ENCODE measurements at regions not wholly inside any gene's neighbourhood (a gene's known extent, or its start where the extent isn't known, plus 50 kb on each side); places are given as distances from the start of the nearest gene placed in this dataset.

DNA sequence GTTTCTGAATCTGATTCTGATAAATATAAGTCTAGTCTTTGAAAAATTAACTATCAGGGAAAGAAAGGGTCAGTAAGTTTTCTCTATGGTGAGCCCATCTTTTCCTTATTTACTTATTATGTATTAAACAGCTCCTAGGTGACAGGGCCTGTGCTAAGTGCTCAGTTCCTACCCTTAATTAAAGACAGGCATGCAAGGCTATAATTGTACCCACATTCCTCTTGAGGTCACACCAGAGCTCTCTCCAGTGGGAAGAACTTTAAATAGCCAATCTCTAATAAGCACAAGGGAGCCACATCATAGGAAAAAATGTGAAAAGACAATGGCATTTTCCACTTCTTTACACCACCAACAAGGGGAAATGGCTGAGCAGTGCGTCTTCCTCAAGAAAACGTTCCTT, 421.8 kb upstream of the SLC35B3 start:
- no peak for TF ChIP-seq NFIC (IDR thresholded peaks at IDR 0.05)

GRCh38 chr6:8855411-8855810, 420.1 kb upstream of the SLC35B3 start:
- no peak for TF ChIP-seq YY1 (IDR thresholded peaks at IDR 0.05; ENCODE audit: low read depth)
- no peak for TF ChIP-seq FOXM1 (IDR thresholded peaks at IDR 0.05; ENCODE audit: borderline replicate concordance, low read depth)

GRCh38 chr6:8852332-8852731, 417.0 kb upstream of the SLC35B3 start:
- TF ChIP-seq NFIC (IDR thresholded peaks at IDR 0.05) (no peak), ZBTB7A (IDR thresholded peaks at IDR 0.05; ENCODE audit: low read depth) (no peak)
- TF ChIP-seq, protein P1, sequence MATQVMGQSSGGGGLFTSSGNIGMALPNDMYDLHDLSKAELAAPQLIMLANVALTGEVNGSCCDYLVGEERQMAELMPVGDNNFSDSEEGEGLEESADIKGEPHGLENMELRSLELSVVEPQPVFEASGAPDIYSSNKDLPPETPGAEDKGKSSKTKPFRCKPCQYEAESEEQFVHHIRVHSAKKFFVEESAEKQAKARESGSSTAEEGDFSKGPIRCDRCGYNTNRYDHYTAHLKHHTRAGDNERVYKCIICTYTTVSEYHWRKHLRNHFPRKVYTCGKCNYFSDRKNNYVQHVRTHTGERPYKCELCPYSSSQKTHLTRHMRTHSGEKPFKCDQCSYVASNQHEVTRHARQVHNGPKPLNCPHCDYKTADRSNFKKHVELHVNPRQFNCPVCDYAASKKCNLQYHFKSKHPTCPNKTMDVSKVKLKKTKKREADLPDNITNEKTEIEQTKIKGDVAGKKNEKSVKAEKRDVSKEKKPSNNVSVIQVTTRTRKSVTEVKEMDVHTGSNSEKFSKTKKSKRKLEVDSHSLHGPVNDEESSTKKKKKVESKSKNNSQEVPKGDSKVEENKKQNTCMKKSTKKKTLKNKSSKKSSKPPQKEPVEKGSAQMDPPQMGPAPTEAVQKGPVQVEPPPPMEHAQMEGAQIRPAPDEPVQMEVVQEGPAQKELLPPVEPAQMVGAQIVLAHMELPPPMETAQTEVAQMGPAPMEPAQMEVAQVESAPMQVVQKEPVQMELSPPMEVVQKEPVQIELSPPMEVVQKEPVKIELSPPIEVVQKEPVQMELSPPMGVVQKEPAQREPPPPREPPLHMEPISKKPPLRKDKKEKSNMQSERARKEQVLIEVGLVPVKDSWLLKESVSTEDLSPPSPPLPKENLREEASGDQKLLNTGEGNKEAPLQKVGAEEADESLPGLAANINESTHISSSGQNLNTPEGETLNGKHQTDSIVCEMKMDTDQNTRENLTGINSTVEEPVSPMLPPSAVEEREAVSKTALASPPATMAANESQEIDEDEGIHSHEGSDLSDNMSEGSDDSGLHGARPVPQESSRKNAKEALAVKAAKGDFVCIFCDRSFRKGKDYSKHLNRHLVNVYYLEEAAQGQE (IDR thresholded peaks at IDR 0.05; ENCODE audit: low read depth): no peak

DNA sequence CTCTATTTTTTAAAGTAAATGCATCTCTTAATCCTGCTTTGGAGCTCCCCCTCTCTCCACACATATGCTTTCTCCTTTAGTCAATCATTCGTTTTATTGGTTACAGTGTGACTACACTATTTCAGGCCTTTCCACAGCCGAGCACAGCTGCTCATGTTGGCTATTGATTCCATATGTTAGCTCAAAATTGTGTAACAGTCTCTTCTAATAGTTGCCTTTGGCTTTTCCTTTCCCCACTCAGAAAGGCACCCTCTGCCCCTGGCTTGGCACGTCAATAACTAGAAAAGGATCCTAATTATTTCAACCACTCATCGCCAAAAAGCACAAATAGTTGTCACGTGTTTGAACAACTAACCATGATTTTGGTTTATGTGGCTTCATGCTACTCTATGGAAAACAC, 410.3 kb upstream of the SLC35B3 start:
- TF ChIP-seq ZBTB7A (IDR thresholded peaks at IDR 0.05; ENCODE audit: low read depth): no peak
- TF ChIP-seq, protein P1 (IDR thresholded peaks at IDR 0.05; ENCODE audit: low read depth): no peak
- TF ChIP-seq TEAD4 (IDR thresholded peaks at IDR 0.05): no peak
- TF ChIP-seq MAX (IDR thresholded peaks at IDR 0.05): no peak
- TF ChIP-seq EP300 (IDR thresholded peaks at IDR 0.05; ENCODE audit: borderline replicate concordance): no peak
- TF ChIP-seq CEBPB (IDR thresholded peaks at IDR 0.05): no peak
- no peak for TF ChIP-seq YY1 (IDR thresholded peaks at IDR 0.05; ENCODE audit: low read depth)
- TF ChIP-seq USF1 (IDR thresholded peaks at IDR 0.05): no peak
- no peak for TF ChIP-seq NFIC (IDR thresholded peaks at IDR 0.05)
- TF ChIP-seq FOXM1 (IDR thresholded peaks at IDR 0.05; ENCODE audit: borderline replicate concordance, low read depth): no peak
- no peak for TF ChIP-seq TCF12 (IDR thresholded peaks at IDR 0.05; ENCODE audit: low read depth)
- TF ChIP-seq TAF1 (IDR thresholded peaks at IDR 0.05; ENCODE audit: low read depth): no peak
- no peak for TF ChIP-seq CREB1 (IDR thresholded peaks at IDR 0.05; ENCODE audit: low read depth)
- no peak for TF ChIP-seq RAD21 (IDR thresholded peaks at IDR 0.05; ENCODE audit: low read depth)
- TF ChIP-seq EGR1 (IDR thresholded peaks at IDR 0.05): no peak

GRCh38 chr6:8844968-8845367, 409.6 kb upstream of the SLC35B3 start:
- TF ChIP-seq TAF1 (IDR thresholded peaks at IDR 0.05; ENCODE audit: low read depth) (no peak), TCF12 (IDR thresholded peaks at IDR 0.05; ENCODE audit: low read depth) (no peak), MAX (IDR thresholded peaks at IDR 0.05) (no peak), CREB1 (IDR thresholded peaks at IDR 0.05; ENCODE audit: low read depth) (no peak), NFIC (IDR thresholded peaks at IDR 0.05) (no peak), FOXM1 (IDR thresholded peaks at IDR 0.05; ENCODE audit: borderline replicate concordance, low read depth) (no peak), ZBTB7A (IDR thresholded peaks at IDR 0.05; ENCODE audit: low read depth) (no peak), EGR1 (IDR thresholded peaks at IDR 0.05) (no peak), RAD21 (IDR thresholded peaks at IDR 0.05; ENCODE audit: low read depth) (no peak), YY1 (IDR thresholded peaks at IDR 0.05; ENCODE audit: low read depth) (no peak)

- TF ChIP-seq, protein P1 (IDR thresholded peaks at IDR 0.05; ENCODE audit: low read depth): no peak
- peak; percentile 34; the same call in 1 of the 2 replicates for TF ChIP-seq CEBPB (IDR thresholded peaks at IDR 0.05)
Measured at GRCh38 chr6:8839626-8840025, 404.3 kb upstream of the SLC35B3 start.

Measured in Ishikawa (cell line).